ENCODE measurements at regions not wholly inside any gene's neighbourhood (a gene's known extent, or its start where the extent isn't known, plus 50 kb on each side); places are given as distances from the start of the nearest gene placed in this dataset.

- no peak for DNase-seq (ENCODE audit: low read depth in 6 of 9, low spot score in 9 of 9)
- Histone ChIP-seq H3K9me3 (ENCODE audit: control insufficient read depth in 2 of 2, insufficient read depth in 1 of 2, low read length in 1 of 2) (no peaks in the 10 kb centered on the region), H3K4me1 (ENCODE audit: control insufficient read depth in 2 of 2, insufficient read depth in 2 of 2, low read length in 2 of 2) (no peaks in the 10 kb centered on the region), H3K27ac (ENCODE audit: low read depth in 1 of 2, low read length in 1 of 2) (no peak overlapping the region), H3K36me3 (ENCODE audit: control insufficient read depth in 2 of 2, insufficient read depth in 2 of 2, low read length in 1 of 2) (no peaks in the 10 kb centered on the region), H3K4me3 (ENCODE audit: low read length in 2 of 2) (no peak overlapping the region), H3K27me3 (ENCODE audit: control insufficient read depth in 2 of 2, insufficient read depth in 1 of 2, low read length in 1 of 2) (no peaks in the 10 kb centered on the region)
Observed at GRCh38 chr12:125633686-125634085, 568.5 kb downstream of the AACS start.

DNA sequence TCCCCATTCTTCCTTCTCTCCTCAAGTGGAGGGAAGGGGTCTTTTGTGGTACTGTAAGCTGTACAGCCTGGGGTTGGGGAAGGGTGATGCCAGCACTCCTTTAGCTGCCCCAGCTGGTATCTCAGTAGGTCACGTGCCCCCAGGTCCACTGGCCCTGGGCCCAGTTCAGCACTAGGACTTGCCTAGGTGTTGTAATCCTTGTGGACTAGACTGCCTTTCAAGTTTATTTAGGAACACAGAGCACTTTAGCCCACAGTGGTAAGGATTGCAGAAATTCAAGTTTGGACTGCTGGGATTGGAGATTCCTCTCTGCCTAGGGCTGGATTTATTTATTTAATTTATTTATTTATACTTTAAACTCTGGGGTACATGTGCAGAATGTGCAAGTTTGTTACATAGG lies 569.6 kb downstream of the AACS start:
- no peak for DNase-seq (ENCODE audit: low read depth in 6 of 9, low spot score in 9 of 9)
- Histone ChIP-seq H3K4me3 (ENCODE audit: low read length in 2 of 2) (no peak overlapping the region), H3K27ac (ENCODE audit: low read depth in 1 of 2, low read length in 1 of 2) (no peak overlapping the region), H3K36me3 (ENCODE audit: control insufficient read depth in 2 of 2, insufficient read depth in 2 of 2, low read length in 1 of 2) (no peaks in the 10 kb centered on the region), H3K27me3 (ENCODE audit: control insufficient read depth in 2 of 2, insufficient read depth in 1 of 2, low read length in 1 of 2) (no peaks in the 10 kb centered on the region), H3K9me3 (ENCODE audit: control insufficient read depth in 2 of 2, insufficient read depth in 1 of 2, low read length in 1 of 2) (no peaks in the 10 kb centered on the region), H3K4me1 (ENCODE audit: control insufficient read depth in 2 of 2, insufficient read depth in 2 of 2, low read length in 2 of 2) (no peaks in the 10 kb centered on the region)
- WGBS: 97% methylated on average over 1 of the region's 1 CpG

DNA sequence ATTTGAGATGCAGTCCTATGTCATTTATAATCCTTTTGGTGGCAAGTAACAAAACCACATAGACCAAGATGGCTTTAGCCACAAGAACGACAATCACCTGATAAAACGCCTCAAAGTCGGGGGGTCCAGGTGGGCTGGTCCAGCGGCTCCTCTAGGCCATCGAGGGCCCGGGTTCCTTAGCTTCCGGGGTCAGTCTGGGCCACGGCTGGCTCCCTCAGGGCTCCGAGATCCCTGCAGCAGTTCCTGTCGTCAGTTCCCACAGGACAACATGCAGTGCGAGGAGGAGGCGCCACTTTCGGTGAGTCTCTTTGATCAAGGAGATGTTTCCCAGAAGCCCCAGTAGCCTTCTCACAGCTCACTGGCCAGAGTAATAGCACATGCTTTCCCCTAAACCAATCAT lies 574.6 kb downstream of the AACS start:
- H3K9me3 ChIP-seq (ENCODE audit: control insufficient read depth in 2 of 2, insufficient read depth in 1 of 2, low read length in 1 of 2): no peaks in the 10 kb centered on the region
- WGBS: 94% methylated on average over 13 of the region's 13 CpGs
- no peak overlapping the region for H3K27ac ChIP-seq (ENCODE audit: low read depth in 1 of 2, low read length in 1 of 2)
- H3K4me1 ChIP-seq (ENCODE audit: control insufficient read depth in 2 of 2, insufficient read depth in 2 of 2, low read length in 2 of 2): no peaks in the 10 kb centered on the region
- H3K27me3 ChIP-seq (ENCODE audit: control insufficient read depth in 2 of 2, insufficient read depth in 1 of 2, low read length in 1 of 2): no peaks in the 10 kb centered on the region
- DNase-seq (ENCODE audit: low read depth in 6 of 9, low spot score in 9 of 9): no peak
- H3K36me3 ChIP-seq (ENCODE audit: control insufficient read depth in 2 of 2, insufficient read depth in 2 of 2, low read length in 1 of 2): no peaks in the 10 kb centered on the region
- H3K4me3 ChIP-seq (ENCODE audit: low read length in 2 of 2): no peak overlapping the region

DNA sequence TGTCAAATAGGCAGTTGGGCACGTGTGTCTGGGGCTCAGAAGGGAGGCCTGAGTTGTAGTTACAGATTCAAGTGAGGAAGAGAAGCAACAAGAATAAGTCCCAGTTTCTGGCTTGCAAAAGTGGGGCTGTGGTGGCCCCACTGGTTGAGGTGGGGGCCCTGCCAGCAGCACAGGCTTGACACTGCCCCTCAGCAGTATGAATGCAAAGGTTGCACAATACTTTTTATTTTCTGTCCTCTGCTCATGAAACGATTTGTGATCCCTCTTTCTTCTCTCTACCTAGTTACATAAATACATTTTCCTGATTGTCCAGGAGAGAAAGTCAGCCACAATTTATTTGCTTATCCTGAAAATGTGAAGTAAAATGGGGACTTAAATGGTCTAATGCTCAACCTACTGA lies 577.8 kb downstream of the AACS start:
- Histone ChIP-seq H3K36me3 (ENCODE audit: control insufficient read depth in 2 of 2, insufficient read depth in 2 of 2, low read length in 1 of 2) (no peaks in the 10 kb centered on the region), H3K27ac (ENCODE audit: low read depth in 1 of 2, low read length in 1 of 2) (no peak overlapping the region), H3K4me3 (ENCODE audit: low read length in 2 of 2) (no peak overlapping the region), H3K9me3 (ENCODE audit: control insufficient read depth in 2 of 2, insufficient read depth in 1 of 2, low read length in 1 of 2) (no peaks in the 10 kb centered on the region), H3K27me3 (ENCODE audit: control insufficient read depth in 2 of 2, insufficient read depth in 1 of 2, low read length in 1 of 2) (no peaks in the 10 kb centered on the region), H3K4me1 (ENCODE audit: control insufficient read depth in 2 of 2, insufficient read depth in 2 of 2, low read length in 2 of 2) (no peaks in the 10 kb centered on the region)
- no peak for DNase-seq (ENCODE audit: low read depth in 6 of 9, low spot score in 9 of 9)
- 81% methylated on average over 2 of the region's 2 CpGs for WGBS

GRCh38 chr12:125645724-125646123 lies 580.5 kb downstream of the AACS start:
- no peaks in the 10 kb centered on the region for H3K9me3 ChIP-seq (ENCODE audit: control insufficient read depth in 2 of 2, insufficient read depth in 1 of 2, low read length in 1 of 2)
- no peaks in the 10 kb centered on the region for H3K4me1 ChIP-seq (ENCODE audit: control insufficient read depth in 2 of 2, insufficient read depth in 2 of 2, low read length in 2 of 2)
- DNase-seq (ENCODE audit: low read depth in 6 of 9, low spot score in 9 of 9): no peak
- WGBS: 73% methylated on average over 5 of the region's 5 CpGs
- H3K36me3 ChIP-seq (ENCODE audit: control insufficient read depth in 2 of 2, insufficient read depth in 2 of 2, low read length in 1 of 2): no peaks in the 10 kb centered on the region
- no peak overlapping the region for H3K27ac ChIP-seq (ENCODE audit: low read depth in 1 of 2, low read length in 1 of 2)
- H3K27me3 ChIP-seq (ENCODE audit: control insufficient read depth in 2 of 2, insufficient read depth in 1 of 2, low read length in 1 of 2): no peaks in the 10 kb centered on the region
- no peak overlapping the region for H3K4me3 ChIP-seq (ENCODE audit: low read length in 2 of 2)

DNA sequence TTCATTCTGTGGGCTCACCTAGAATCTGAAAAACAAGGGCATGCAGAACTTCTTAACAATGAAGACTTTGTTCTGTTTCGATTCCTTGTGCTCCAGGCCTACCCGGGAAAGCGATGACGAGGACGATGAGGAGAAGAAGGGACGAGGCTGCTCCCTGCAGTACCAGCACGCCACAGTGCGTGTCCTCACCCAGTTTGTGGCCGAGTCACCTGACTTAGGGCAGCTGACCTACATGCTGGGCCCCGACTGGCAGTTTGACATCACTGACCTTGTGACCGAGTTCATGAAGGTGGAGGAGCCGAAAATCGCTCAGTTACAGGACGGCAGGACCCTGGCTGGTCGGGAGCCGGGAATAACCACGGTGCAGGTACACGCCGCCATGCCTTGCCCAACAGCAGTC lies 585.4 kb downstream of the AACS start:
- H3K4me1 ChIP-seq (ENCODE audit: control insufficient read depth in 2 of 2, insufficient read depth in 2 of 2, low read length in 2 of 2): no peaks in the 10 kb centered on the region
- 94% methylated on average over 19 of the region's 19 CpGs for WGBS
- H3K27ac ChIP-seq (ENCODE audit: low read depth in 1 of 2, low read length in 1 of 2): no peak overlapping the region
- H3K4me3 ChIP-seq (ENCODE audit: low read length in 2 of 2): no peak overlapping the region
- H3K36me3 ChIP-seq (ENCODE audit: control insufficient read depth in 2 of 2, insufficient read depth in 2 of 2, low read length in 1 of 2): no peaks in the 10 kb centered on the region
- DNase-seq (ENCODE audit: low read depth in 6 of 9, low spot score in 9 of 9): no peak
- H3K9me3 ChIP-seq (ENCODE audit: control insufficient read depth in 2 of 2, insufficient read depth in 1 of 2, low read length in 1 of 2): no peaks in the 10 kb centered on the region
- no peaks in the 10 kb centered on the region for H3K27me3 ChIP-seq (ENCODE audit: control insufficient read depth in 2 of 2, insufficient read depth in 1 of 2, low read length in 1 of 2)

GRCh38 chr12:125651625-125652024 lies 586.4 kb downstream of the AACS start:
- H3K4me1 ChIP-seq (ENCODE audit: control insufficient read depth in 2 of 2, insufficient read depth in 2 of 2, low read length in 2 of 2): no peaks in the 10 kb centered on the region
- H3K9me3 ChIP-seq (ENCODE audit: control insufficient read depth in 2 of 2, insufficient read depth in 1 of 2, low read length in 1 of 2): no peaks in the 10 kb centered on the region
- WGBS: 86% methylated on average over 4 of the region's 4 CpGs
- no peak overlapping the region for H3K4me3 ChIP-seq (ENCODE audit: low read length in 2 of 2)
- no peaks in the 10 kb centered on the region for H3K27me3 ChIP-seq (ENCODE audit: control insufficient read depth in 2 of 2, insufficient read depth in 1 of 2, low read length in 1 of 2)
- DNase-seq (ENCODE audit: low read depth in 6 of 9, low spot score in 9 of 9): no peak
- no peaks in the 10 kb centered on the region for H3K36me3 ChIP-seq (ENCODE audit: control insufficient read depth in 2 of 2, insufficient read depth in 2 of 2, low read length in 1 of 2)
- no peak overlapping the region for H3K27ac ChIP-seq (ENCODE audit: low read depth in 1 of 2, low read length in 1 of 2)

DNA sequence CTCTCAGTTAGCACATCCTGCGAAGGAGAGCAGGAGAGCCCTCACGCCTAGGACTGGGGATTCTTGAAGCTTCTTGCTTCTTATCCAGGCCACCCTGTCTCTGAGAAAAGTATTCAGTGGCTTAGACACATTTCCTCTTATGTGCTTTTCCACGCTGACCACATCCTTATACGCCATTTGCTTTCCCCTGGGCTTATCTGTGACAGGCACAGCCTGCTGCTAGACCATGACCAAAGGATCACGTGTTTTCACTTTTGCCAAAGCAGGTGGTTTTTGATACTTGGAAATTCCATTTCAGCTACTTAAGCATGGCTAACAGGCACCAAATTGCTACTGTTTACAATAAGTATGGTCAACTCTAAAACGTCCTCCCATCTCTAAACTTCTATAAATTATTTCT lies 587.4 kb downstream of the AACS start:
- H3K9me3 ChIP-seq (ENCODE audit: control insufficient read depth in 2 of 2, insufficient read depth in 1 of 2, low read length in 1 of 2): no peaks in the 10 kb centered on the region
- H3K27me3 ChIP-seq (ENCODE audit: control insufficient read depth in 2 of 2, insufficient read depth in 1 of 2, low read length in 1 of 2): no peaks in the 10 kb centered on the region
- H3K27ac ChIP-seq (ENCODE audit: low read depth in 1 of 2, low read length in 1 of 2): no peak overlapping the region
- H3K4me1 ChIP-seq (ENCODE audit: control insufficient read depth in 2 of 2, insufficient read depth in 2 of 2, low read length in 2 of 2): no peaks in the 10 kb centered on the region
- no peak overlapping the region for H3K4me3 ChIP-seq (ENCODE audit: low read length in 2 of 2)
- DNase-seq (ENCODE audit: low read depth in 6 of 9, low spot score in 9 of 9): no peak
- H3K36me3 ChIP-seq (ENCODE audit: control insufficient read depth in 2 of 2, insufficient read depth in 2 of 2, low read length in 1 of 2): no peaks in the 10 kb centered on the region
- WGBS: 25% methylated on average over 6 of the region's 6 CpGs

- Histone ChIP-seq H3K4me1 (ENCODE audit: control insufficient read depth in 2 of 2, insufficient read depth in 2 of 2, low read length in 2 of 2) (no peaks in the 10 kb centered on the region), H3K27me3 (ENCODE audit: control insufficient read depth in 2 of 2, insufficient read depth in 1 of 2, low read length in 1 of 2) (no peaks in the 10 kb centered on the region), H3K4me3 (ENCODE audit: low read length in 2 of 2) (no peak overlapping the region), H3K9me3 (ENCODE audit: control insufficient read depth in 2 of 2, insufficient read depth in 1 of 2, low read length in 1 of 2) (no peaks in the 10 kb centered on the region), H3K36me3 (ENCODE audit: control insufficient read depth in 2 of 2, insufficient read depth in 2 of 2, low read length in 1 of 2) (no peaks in the 10 kb centered on the region), H3K27ac (ENCODE audit: low read depth in 1 of 2, low read length in 1 of 2) (no peak overlapping the region)
- DNase-seq (ENCODE audit: low read depth in 6 of 9, low spot score in 9 of 9): no peak
- WGBS: 95% methylated on average over 3 of the region's 3 CpGs
Observed at GRCh38 chr12:125657681-125658080, 592.4 kb downstream of the AACS start.
